Upper lobe of left lung (tissue), 4 donors: ENCODE measurements at regions not wholly inside any gene's neighbourhood (a gene's known extent, or its start where the extent isn't known, plus 50 kb on each side); places are given as distances from the start of the nearest gene placed in this dataset.

ENCODE experiments used
- CTCF ChIP-seq, 6 experiments: fragments of 450-650 bp in 4 of 6; fragments of 200-600 bp in 2 of 6; sonication (generic) in 2 of 6; IDR thresholded peaks; one replicate each; pipeline ENCODE4 v1.5.1; 2016 to 2019; ENCODE audit warnings: antibody characterized with exemption in 6 of 6
- POLR2A ChIP-seq, 4 donors: fragments of 450-650 bp; IDR thresholded peaks; one replicate each; pipeline ENCODE4 v1.5.1; 2016 to 2017; ENCODE audit warnings: antibody characterized with exemption in 4 of 4, mild to moderate bottlenecking in 2 of 4
- POLR2AphosphoS5 ChIP-seq, 2 donors: sonication (generic); formaldehyde crosslinking; IDR thresholded peaks; one replicate each; pipeline ENCODE4 v1.5.1; 2017; ENCODE audit warnings: antibody characterized with exemption in 2 of 2

GRCh38 chr2:194182888-194183287 lies 1474.1 kb upstream of the SLC39A10 start:
- TF ChIP-seq CTCF (IDR thresholded peaks at IDR 0.05) (no peak), POLR2A (IDR thresholded peaks at IDR 0.05) (no peak), POLR2AphosphoS5 (IDR thresholded peaks at IDR 0.05) (no peak)
